HepG2 (cell line): ENCODE measurements at regions not wholly inside any gene's neighbourhood (a gene's known extent, or its start where the extent isn't known, plus 50 kb on each side); places are given as distances from the start of the nearest gene placed in this dataset.

Source experiments
- ATF2 ChIP-seq: sonication (generic); formaldehyde crosslinking; IDR thresholded peaks from 2 replicates; pipeline ENCODE4 v1.4.0; 2020; ENCODE audit warnings: missing genetic modification reagents
- MAX ChIP-seq: IDR thresholded peaks from 2 replicates; pipeline ENCODE4 v1.6.1; 2012; ENCODE audit warnings: inconsistent platforms

GRCh38 chr6:54059683-54060082 lies 51.6 kb upstream of the MLIP start:
- TF ChIP-seq ATF2 (no peak), MAX (no peak)
